ENCODE measurements at regions not wholly inside any gene's neighbourhood (a gene's known extent, or its start where the extent isn't known, plus 50 kb on each side); places are given as distances from the start of the nearest gene placed in this dataset.

GRCh38 chr7:115132096-115132495 is 210.2 kb downstream of the MDFIC start:
- TF ChIP-seq, protein P1, sequence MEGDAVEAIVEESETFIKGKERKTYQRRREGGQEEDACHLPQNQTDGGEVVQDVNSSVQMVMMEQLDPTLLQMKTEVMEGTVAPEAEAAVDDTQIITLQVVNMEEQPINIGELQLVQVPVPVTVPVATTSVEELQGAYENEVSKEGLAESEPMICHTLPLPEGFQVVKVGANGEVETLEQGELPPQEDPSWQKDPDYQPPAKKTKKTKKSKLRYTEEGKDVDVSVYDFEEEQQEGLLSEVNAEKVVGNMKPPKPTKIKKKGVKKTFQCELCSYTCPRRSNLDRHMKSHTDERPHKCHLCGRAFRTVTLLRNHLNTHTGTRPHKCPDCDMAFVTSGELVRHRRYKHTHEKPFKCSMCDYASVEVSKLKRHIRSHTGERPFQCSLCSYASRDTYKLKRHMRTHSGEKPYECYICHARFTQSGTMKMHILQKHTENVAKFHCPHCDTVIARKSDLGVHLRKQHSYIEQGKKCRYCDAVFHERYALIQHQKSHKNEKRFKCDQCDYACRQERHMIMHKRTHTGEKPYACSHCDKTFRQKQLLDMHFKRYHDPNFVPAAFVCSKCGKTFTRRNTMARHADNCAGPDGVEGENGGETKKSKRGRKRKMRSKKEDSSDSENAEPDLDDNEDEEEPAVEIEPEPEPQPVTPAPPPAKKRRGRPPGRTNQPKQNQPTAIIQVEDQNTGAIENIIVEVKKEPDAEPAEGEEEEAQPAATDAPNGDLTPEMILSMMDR (IDR thresholded peaks at IDR 0.05) = no peak
- TF ChIP-seq POLR2A (IDR thresholded peaks at IDR 0.05) = no peak
